ENCODE measurements at regions not wholly inside any gene's neighbourhood (a gene's known extent, or its start where the extent isn't known, plus 50 kb on each side); places are given as distances from the start of the nearest gene placed in this dataset.

- H3K4me1 Mint-ChIP-seq (ENCODE audit: low read depth) = peaks cover 6% of the 10 kb centered on the region
- TF ChIP-seq, protein P1, sequence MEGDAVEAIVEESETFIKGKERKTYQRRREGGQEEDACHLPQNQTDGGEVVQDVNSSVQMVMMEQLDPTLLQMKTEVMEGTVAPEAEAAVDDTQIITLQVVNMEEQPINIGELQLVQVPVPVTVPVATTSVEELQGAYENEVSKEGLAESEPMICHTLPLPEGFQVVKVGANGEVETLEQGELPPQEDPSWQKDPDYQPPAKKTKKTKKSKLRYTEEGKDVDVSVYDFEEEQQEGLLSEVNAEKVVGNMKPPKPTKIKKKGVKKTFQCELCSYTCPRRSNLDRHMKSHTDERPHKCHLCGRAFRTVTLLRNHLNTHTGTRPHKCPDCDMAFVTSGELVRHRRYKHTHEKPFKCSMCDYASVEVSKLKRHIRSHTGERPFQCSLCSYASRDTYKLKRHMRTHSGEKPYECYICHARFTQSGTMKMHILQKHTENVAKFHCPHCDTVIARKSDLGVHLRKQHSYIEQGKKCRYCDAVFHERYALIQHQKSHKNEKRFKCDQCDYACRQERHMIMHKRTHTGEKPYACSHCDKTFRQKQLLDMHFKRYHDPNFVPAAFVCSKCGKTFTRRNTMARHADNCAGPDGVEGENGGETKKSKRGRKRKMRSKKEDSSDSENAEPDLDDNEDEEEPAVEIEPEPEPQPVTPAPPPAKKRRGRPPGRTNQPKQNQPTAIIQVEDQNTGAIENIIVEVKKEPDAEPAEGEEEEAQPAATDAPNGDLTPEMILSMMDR (IDR thresholded peaks at IDR 0.05; ENCODE audit: unreplicated experiment) = no peak
- H3K36me3 Mint-ChIP-seq (ENCODE audit: insufficient read depth) = no peaks in the 10 kb centered on the region
- no peak for DNase-seq (ENCODE audit: low spot score, unreplicated experiment)
- H3K27me3 Mint-ChIP-seq = peaks cover 15% of the 10 kb centered on the region
- H3K4me3 Mint-ChIP-seq (ENCODE audit: low read depth) = no peak overlapping the region
- H3K27ac Mint-ChIP-seq = peak overlapping the region; percentile 13
- H3K9me3 Mint-ChIP-seq (ENCODE audit: low read depth) = no peaks in the 10 kb centered on the region
Measured at GRCh38 chr9:93860694-93861658, 94.2 kb downstream of the BARX1 start.

DNA sequence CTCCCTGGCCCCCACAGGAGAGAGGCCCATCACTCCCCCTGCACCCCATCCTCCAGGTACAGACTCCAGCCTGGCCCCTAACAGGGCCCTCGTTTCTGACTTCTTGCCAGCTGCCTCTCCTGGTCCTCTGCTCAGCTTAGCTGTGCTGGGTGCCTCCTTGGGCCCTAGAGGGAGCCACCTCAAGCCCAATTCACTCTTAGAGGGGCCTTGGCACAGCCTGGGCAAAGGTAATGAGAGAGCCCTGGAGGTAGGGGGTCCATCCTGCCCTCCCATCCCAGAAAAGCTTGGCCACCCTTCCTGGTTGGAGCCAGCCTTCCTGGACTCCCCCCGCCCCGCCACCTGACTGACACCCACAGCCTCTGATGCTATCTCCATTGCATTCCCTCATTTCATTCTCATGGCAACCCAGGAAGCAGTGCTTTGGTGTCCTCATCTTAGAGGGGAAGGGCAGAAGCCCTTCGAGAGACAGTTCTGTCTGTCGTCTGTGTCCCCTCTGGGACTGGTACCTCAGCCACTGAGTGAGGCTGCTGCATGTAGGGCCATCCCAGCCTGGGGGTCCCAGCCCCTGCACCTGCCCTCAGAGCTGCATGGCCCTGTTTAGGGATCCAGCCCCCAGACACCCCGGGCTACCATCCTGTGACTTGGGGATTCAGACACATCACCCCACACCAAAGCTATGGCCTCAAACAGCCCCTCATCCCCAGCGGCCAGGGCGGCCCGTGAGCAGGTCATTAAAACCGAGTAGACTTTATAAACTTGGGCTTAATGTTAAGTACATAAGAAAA lies 95.5 kb downstream of the BARX1 start:
- Mint-ChIP-seq H3K9me3 (ENCODE audit: low read depth) (peaks cover 3% of the 10 kb centered on the region), H3K4me3 (ENCODE audit: low read depth) (no peak overlapping the region), H3K4me1 (ENCODE audit: low read depth) (peaks cover 6% of the 10 kb centered on the region), H3K27ac (no peak overlapping the region), H3K36me3 (ENCODE audit: insufficient read depth) (no peaks in the 10 kb centered on the region), H3K27me3 (peaks cover 19% of the 10 kb centered on the region)
- TF ChIP-seq, protein P1 (IDR thresholded peaks at IDR 0.05; ENCODE audit: unreplicated experiment) = no peak
- no peak for DNase-seq (ENCODE audit: low spot score, unreplicated experiment)

DNA sequence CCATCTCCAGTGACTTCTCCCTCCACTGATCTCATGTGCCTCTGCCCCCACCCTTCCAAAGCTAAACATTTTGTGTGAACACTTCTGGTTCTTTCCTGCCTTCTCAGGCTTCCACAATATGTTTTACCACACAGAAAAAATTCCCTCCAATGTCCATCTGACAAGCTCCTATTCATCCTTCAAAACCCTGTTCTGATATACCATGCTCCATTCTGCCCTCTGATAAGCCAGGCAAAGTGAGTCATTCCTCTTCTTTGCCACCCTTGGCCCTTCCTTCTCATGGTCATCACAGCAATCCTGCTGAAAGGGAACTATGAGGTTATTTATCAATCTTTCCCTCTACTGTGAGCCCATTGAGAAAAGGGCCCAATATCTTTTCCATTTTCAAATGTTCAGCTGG lies 97.6 kb downstream of the BARX1 start:
- no peaks in the 10 kb centered on the region for H3K36me3 Mint-ChIP-seq (ENCODE audit: insufficient read depth)
- no peak overlapping the region for H3K27ac Mint-ChIP-seq
- H3K4me3 Mint-ChIP-seq (ENCODE audit: low read depth) = no peak overlapping the region
- H3K27me3 Mint-ChIP-seq = peaks cover 16% of the 10 kb centered on the region
- DNase-seq (ENCODE audit: low spot score, unreplicated experiment) = no peak
- no peaks in the 10 kb centered on the region for H3K4me1 Mint-ChIP-seq (ENCODE audit: low read depth)
- H3K9me3 Mint-ChIP-seq (ENCODE audit: low read depth) = peaks cover 8% of the 10 kb centered on the region
- TF ChIP-seq, protein P1 (IDR thresholded peaks at IDR 0.05; ENCODE audit: unreplicated experiment) = no peak

DNA sequence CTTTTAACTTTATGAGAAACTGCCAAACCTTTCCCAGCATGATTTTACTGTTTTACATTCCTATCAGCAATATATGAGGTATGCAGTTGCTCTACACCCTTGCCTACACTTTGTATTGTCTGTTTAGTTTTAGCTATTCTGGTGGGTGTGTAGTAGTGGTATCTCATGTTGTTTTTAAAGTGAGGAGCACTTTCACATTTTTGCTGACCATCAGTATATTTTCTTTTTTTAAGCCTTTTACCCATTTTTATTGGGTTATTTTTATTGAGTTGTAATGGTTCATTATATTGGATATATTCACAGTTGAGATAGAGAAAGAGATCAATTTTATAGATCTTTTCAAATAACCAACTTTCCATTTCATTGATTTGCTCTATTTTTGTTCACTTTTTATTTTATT lies 102.4 kb downstream of the BARX1 start:
- H3K9me3 Mint-ChIP-seq (ENCODE audit: low read depth) = peaks cover 8% of the 10 kb centered on the region
- no peaks in the 10 kb centered on the region for H3K36me3 Mint-ChIP-seq (ENCODE audit: insufficient read depth)
- no peak overlapping the region for H3K4me3 Mint-ChIP-seq (ENCODE audit: low read depth)
- TF ChIP-seq, protein P1 (IDR thresholded peaks at IDR 0.05; ENCODE audit: unreplicated experiment) = no peak
- no peak for DNase-seq (ENCODE audit: low spot score, unreplicated experiment)
- H3K4me1 Mint-ChIP-seq (ENCODE audit: low read depth) = no peaks in the 10 kb centered on the region
- no peak overlapping the region for H3K27ac Mint-ChIP-seq
- peaks cover 34% of the 10 kb centered on the region for H3K27me3 Mint-ChIP-seq

- no peaks in the 10 kb centered on the region for H3K36me3 Mint-ChIP-seq (ENCODE audit: insufficient read depth)
- no peak overlapping the region for H3K4me3 Mint-ChIP-seq (ENCODE audit: low read depth)
- DNase-seq (ENCODE audit: low spot score, unreplicated experiment) = no peak
- no peaks in the 10 kb centered on the region for H3K9me3 Mint-ChIP-seq (ENCODE audit: low read depth)
- no peak overlapping the region for H3K27ac Mint-ChIP-seq
- H3K27me3 Mint-ChIP-seq = peaks cover 23% of the 10 kb centered on the region
- no peaks in the 10 kb centered on the region for H3K4me1 Mint-ChIP-seq (ENCODE audit: low read depth)
- TF ChIP-seq, protein P1 (IDR thresholded peaks at IDR 0.05; ENCODE audit: unreplicated experiment) = no peak
Measured at GRCh38 chr9:93846349-93846748, 108.8 kb downstream of the BARX1 start.

All from progenitor cell of endocrine pancreas (in vitro differentiated cells).